MM.1S (cell line): ENCODE measurements at regions not wholly inside any gene's neighbourhood (a gene's known extent, or its start where the extent isn't known, plus 50 kb on each side); places are given as distances from the start of the nearest gene placed in this dataset.

Experiments used
- DNase-seq: peaks from one replicate; pipeline ENCODE4 v3.0.0-alpha.2; 2015
- H2AFZ ChIP-seq: fragments of 300-600 bp; sonication (generic); 2 replicates; pipeline ENCODE4 v1.6.0; 2016; ENCODE audit warnings: antibody characterized with exemption, low read length
- H3F3A ChIP-seq: fragments of 300-600 bp; sonication (generic); 2 replicates; pipeline ENCODE4 v1.6.1; 2016; ENCODE audit warnings: mild to moderate bottlenecking, antibody characterized with exemption, low read length, moderate library complexity, mixed read lengths; ENCODE audit not compliant: insufficient read depth
- H3K27ac ChIP-seq: fragments of 300-600 bp; sonication (generic); 2 replicates; pipeline ENCODE4 v1.5.1; 2016; ENCODE audit warnings: mild to moderate bottlenecking, low read length
- H3K27me3 ChIP-seq: fragments of 300-600 bp; sonication (generic); replicated peaks from 2 replicates; pipeline ENCODE4 v1.6.0; 2016; ENCODE audit warnings: low read length; ENCODE audit not compliant: insufficient read depth
- H3K36me3 ChIP-seq: fragments of 300-600 bp; sonication (generic); replicated peaks from 2 replicates; pipeline ENCODE4 v1.6.1; 2016; ENCODE audit warnings: mild to moderate bottlenecking, low read length, mixed read lengths; ENCODE audit not compliant: insufficient read depth
- H3K4me1 ChIP-seq: fragments of 300-600 bp; sonication (generic); 2 replicates; pipeline ENCODE4 v1.6.1; 2016; ENCODE audit warnings: low read length, mixed read lengths
- H3K4me2 ChIP-seq: fragments of 300-600 bp; sonication (generic); 2 replicates; pipeline ENCODE4 v1.6.0; 2016; ENCODE audit warnings: low read depth, low read length
- H3K4me3 ChIP-seq: fragments of 300-600 bp; sonication (generic); 2 replicates; pipeline ENCODE4 v1.5.1; 2016; ENCODE audit warnings: low read length, mixed read lengths
- H3K79me2 ChIP-seq: fragments of 300-600 bp; sonication (generic); 2 replicates; pipeline ENCODE4 v1.6.1; 2016; ENCODE audit warnings: mixed run types, low read length, mixed read lengths
- H3K9ac ChIP-seq: fragments of 300-600 bp; sonication (generic); 2 replicates; pipeline ENCODE4 v1.6.1; 2016; ENCODE audit warnings: low read length, mixed read lengths
- H3K9me2 ChIP-seq: fragments of 300-600 bp; sonication (generic); replicated peaks from 2 replicates; pipeline ENCODE4 v1.6.1; 2016; ENCODE audit warnings: mild to moderate bottlenecking, low read length, mixed read lengths; ENCODE audit not compliant: insufficient read depth
- H3K9me3 ChIP-seq: fragments of 300-600 bp; sonication (generic); replicated peaks from 2 replicates; pipeline ENCODE4 v1.6.1; 2016; ENCODE audit warnings: mild to moderate bottlenecking, low read length, mixed read lengths; ENCODE audit not compliant: insufficient read depth
- H4K20me1 ChIP-seq: fragments of 300-600 bp; sonication (generic); 2 replicates; pipeline ENCODE4 v1.6.1; 2016; ENCODE audit warnings: mild to moderate bottlenecking, low read length, moderate library complexity, mixed read lengths; ENCODE audit not compliant: insufficient read depth
- EZH2 ChIP-seq: fragments of 300-600 bp; sonication (generic); optimal IDR thresholded peaks from 2 replicates; pipeline ENCODE3; 2017; ENCODE audit warnings: low read depth, mild to moderate bottlenecking, antibody characterized with exemption, low read length, mixed read lengths
- EZH2phosphoT487 ChIP-seq: fragments of 300-600 bp; sonication (generic); IDR thresholded peaks from 2 replicates; pipeline ENCODE4 v1.6.1; 2018; ENCODE audit warnings: antibody characterized with exemption, low read length
- TF ChIP-seq, protein P1 (sequence below): fragments of 300-600 bp; sonication (generic); IDR thresholded peaks from 2 replicates; pipeline ENCODE4 v1.5.1; 2016; ENCODE audit warnings: antibody characterized with exemption, low read length, mixed read lengths

DNA sequence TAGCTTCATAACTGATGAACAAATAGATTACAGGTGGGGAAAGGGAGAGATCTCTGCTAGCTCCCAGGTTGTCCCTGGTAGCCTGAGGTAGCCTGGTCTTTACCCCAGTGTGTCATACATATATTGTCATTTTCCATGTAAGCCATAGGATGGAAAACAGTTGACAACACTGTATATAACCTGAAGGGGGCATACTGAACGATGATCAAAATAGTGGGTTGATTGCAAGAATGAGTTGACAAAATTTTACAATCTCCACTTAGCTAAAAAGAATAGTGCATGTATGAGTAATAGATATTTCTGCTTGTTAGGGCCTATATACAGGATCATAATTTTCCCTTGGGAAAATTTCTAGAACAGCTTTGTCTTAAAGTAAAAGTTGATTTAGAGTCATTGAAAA, 304.1 kb upstream of the HAND2 start:
- Histone ChIP-seq H3K4me2 (no peak overlapping the region), H3K4me3 (no peak overlapping the region), H3K4me1 (no peaks in the 10 kb centered on the region), H4K20me1 (no peaks in the 10 kb centered on the region), H3K27ac (no peak overlapping the region), H3K9me2 (no peaks in the 10 kb centered on the region), H3K27me3 (no peaks in the 10 kb centered on the region), H3K9me3 (no peaks in the 10 kb centered on the region), H3K9ac (no peak overlapping the region), H3K79me2 (no peaks in the 10 kb centered on the region), H2AFZ (no peak overlapping the region), H3K36me3 (no peaks in the 10 kb centered on the region), H3F3A (no peaks in the 10 kb centered on the region)
- DNase-seq, result no peak
- TF ChIP-seq, protein P1, sequence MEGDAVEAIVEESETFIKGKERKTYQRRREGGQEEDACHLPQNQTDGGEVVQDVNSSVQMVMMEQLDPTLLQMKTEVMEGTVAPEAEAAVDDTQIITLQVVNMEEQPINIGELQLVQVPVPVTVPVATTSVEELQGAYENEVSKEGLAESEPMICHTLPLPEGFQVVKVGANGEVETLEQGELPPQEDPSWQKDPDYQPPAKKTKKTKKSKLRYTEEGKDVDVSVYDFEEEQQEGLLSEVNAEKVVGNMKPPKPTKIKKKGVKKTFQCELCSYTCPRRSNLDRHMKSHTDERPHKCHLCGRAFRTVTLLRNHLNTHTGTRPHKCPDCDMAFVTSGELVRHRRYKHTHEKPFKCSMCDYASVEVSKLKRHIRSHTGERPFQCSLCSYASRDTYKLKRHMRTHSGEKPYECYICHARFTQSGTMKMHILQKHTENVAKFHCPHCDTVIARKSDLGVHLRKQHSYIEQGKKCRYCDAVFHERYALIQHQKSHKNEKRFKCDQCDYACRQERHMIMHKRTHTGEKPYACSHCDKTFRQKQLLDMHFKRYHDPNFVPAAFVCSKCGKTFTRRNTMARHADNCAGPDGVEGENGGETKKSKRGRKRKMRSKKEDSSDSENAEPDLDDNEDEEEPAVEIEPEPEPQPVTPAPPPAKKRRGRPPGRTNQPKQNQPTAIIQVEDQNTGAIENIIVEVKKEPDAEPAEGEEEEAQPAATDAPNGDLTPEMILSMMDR, result no peak; the same call in 1 of the 2 replicates
- TF ChIP-seq EZH2 (no peak), EZH2phosphoT487 (no peak)

DNA sequence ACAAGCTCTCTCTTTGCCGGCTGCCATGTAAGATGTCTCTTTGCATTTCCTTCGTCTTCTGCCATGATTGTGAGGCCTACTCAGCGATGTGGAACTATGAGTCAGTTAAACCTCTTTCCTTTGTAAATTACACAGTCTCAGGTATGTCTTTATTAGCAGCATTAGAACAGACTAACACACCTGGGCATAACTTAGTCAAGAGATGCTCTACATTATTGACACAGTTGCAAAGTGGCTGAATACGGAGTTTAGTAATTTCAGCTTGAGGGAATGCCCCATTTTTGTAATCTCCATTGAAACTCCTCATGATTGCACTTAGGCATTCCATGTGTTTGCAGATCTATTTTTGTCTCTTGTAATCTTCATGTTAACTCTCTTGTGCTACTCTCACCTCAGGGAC, 299.5 kb upstream of the HAND2 start:
- Histone ChIP-seq H3K27ac (no peak overlapping the region), H3K4me3 (no peak overlapping the region), H3K36me3 (no peaks in the 10 kb centered on the region), H3K4me1 (no peaks in the 10 kb centered on the region), H3K4me2 (no peak overlapping the region), H4K20me1 (no peaks in the 10 kb centered on the region), H2AFZ (no peak overlapping the region), H3K9ac (no peak overlapping the region), H3K9me3 (no peaks in the 10 kb centered on the region), H3K27me3 (no peaks in the 10 kb centered on the region), H3F3A (no peaks in the 10 kb centered on the region), H3K9me2 (no peaks in the 10 kb centered on the region), H3K79me2 (no peaks in the 10 kb centered on the region)
- no peak for DNase-seq
- no peak for TF ChIP-seq EZH2
- TF ChIP-seq, protein P1, result no peak
- TF ChIP-seq EZH2phosphoT487, result no peak

DNA sequence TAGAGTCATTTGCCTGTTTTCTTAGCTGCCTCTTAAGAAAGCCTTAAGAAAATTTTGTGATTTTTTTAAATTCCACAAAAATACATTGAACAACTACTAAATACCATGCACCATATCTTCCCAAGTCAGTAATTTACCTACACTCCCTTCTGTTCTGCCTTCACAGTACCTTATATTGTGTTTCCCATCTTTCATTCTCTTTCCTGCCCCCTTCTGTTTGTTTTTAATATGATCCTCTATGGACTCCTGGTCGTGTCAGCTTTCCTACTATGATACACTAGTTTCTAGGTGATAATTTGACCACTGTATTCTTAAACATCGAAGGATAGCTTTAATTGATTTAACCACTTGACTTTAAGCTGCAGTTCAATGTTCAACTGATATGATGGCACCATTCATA, 297.7 kb upstream of the HAND2 start:
- H3K79me2 ChIP-seq, result no peaks in the 10 kb centered on the region
- H3K9ac ChIP-seq, result no peak overlapping the region
- no peaks in the 10 kb centered on the region for H3K27me3 ChIP-seq
- H3K27ac ChIP-seq, result no peak overlapping the region
- H3F3A ChIP-seq, result no peaks in the 10 kb centered on the region
- H2AFZ ChIP-seq, result no peak overlapping the region
- H3K4me2 ChIP-seq, result no peak overlapping the region
- H3K4me1 ChIP-seq, result no peaks in the 10 kb centered on the region
- no peaks in the 10 kb centered on the region for H3K9me2 ChIP-seq
- no peaks in the 10 kb centered on the region for H3K9me3 ChIP-seq
- TF ChIP-seq EZH2, result no peak
- TF ChIP-seq, protein P1, result 0 out of 2 replicates have a peak, but pooled peaks have one; percentile 18
- no peak for TF ChIP-seq EZH2phosphoT487
- no peaks in the 10 kb centered on the region for H4K20me1 ChIP-seq
- H3K36me3 ChIP-seq, result no peaks in the 10 kb centered on the region
- no peak overlapping the region for H3K4me3 ChIP-seq
- no peak for DNase-seq
